Thyroid gland (tissue), 4 donors: ENCODE measurements at regions not wholly inside any gene's neighbourhood (a gene's known extent, or its start where the extent isn't known, plus 50 kb on each side); places are given as distances from the start of the nearest gene placed in this dataset.

Experiments used
- CTCF ChIP-seq, 6 experiments: fragments of 200-600 bp in 3 of 6; fragments of 450-650 bp in 3 of 6; sonication (generic) in 3 of 6; IDR thresholded peaks; one replicate each; pipeline ENCODE4 v1.5.1; 2016 to 2019; ENCODE audit warnings: antibody characterized with exemption in 6 of 6, mild to moderate bottlenecking in 2 of 6, inconsistent platforms in 1 of 6, moderate library complexity in 1 of 6
- POLR2A ChIP-seq, 2 donors: fragments of 450-650 bp; IDR thresholded peaks; one replicate each; pipeline ENCODE4 v1.6.1; 2017; ENCODE audit warnings: antibody characterized with exemption in 2 of 2, mild to moderate bottlenecking in 2 of 2, moderate library complexity in 1 of 2

GRCh38 chr16:79762217-79762616 lies 161.7 kb upstream of the MAF start:
- no peak for TF ChIP-seq CTCF (IDR thresholded peaks at IDR 0.05)
- no peak for TF ChIP-seq POLR2A (IDR thresholded peaks at IDR 0.05)
